HEK293 (cell line): ENCODE measurements at regions not wholly inside any gene's neighbourhood (a gene's known extent, or its start where the extent isn't known, plus 50 kb on each side); places are given as distances from the start of the nearest gene placed in this dataset.

Experiments
- BCL11A ChIP-seq: fragments of 450-650 bp; formaldehyde crosslinking; IDR thresholded peaks from 2 replicates; pipeline ENCODE4 v1.5.1; 2016; ENCODE audit warnings: low read depth, missing biosample characterization, missing genetic modification characterization
- CTCF ChIP-seq: fragments of 450-650 bp; formaldehyde crosslinking; IDR thresholded peaks from 2 replicates; pipeline ENCODE4 v1.5.1; 2016; ENCODE audit warnings: missing biosample characterization, missing genetic modification characterization
- FEZF1 ChIP-seq: fragments of 450-650 bp; formaldehyde crosslinking; IDR thresholded peaks from 2 replicates; pipeline ENCODE4 v1.5.1; 2016; ENCODE audit warnings: missing biosample characterization, missing genetic modification characterization
- KLF9 ChIP-seq: fragments of 450-650 bp; formaldehyde crosslinking; IDR thresholded peaks from 2 replicates; pipeline ENCODE4 v1.5.1; 2016; ENCODE audit warnings: missing biosample characterization, missing genetic modification characterization, low read depth
- MZF1 ChIP-seq: fragments of 450-650 bp; formaldehyde crosslinking; IDR thresholded peaks from 2 replicates; pipeline ENCODE4 v1.5.1; 2017; ENCODE audit warnings: missing biosample characterization, missing genetic modification characterization, borderline replicate concordance
- TCF7L2 ChIP-seq: IDR thresholded peaks from 2 replicates; pipeline ENCODE4 v1.6.1; 2011; ENCODE audit warnings: low read depth, mild to moderate bottlenecking, inconsistent platforms, low read length, moderate library complexity, borderline replicate concordance
- ZNF121 ChIP-seq: fragments of 450-650 bp; formaldehyde crosslinking; IDR thresholded peaks from 2 replicates; pipeline ENCODE4 v1.5.1; 2016; ENCODE audit warnings: missing biosample characterization, missing genetic modification characterization
- ZNF311 ChIP-seq: fragments of 450-650 bp; formaldehyde crosslinking; IDR thresholded peaks from 2 replicates; pipeline ENCODE4 v1.5.1; 2017; ENCODE audit warnings: missing biosample characterization, missing genetic modification characterization, borderline replicate concordance
- ZNF529 ChIP-seq: fragments of 450-650 bp; formaldehyde crosslinking; IDR thresholded peaks from 2 replicates; pipeline ENCODE4 v1.5.1; 2017; ENCODE audit warnings: missing genetic modification characterization, missing biosample characterization; ENCODE audit not compliant: insufficient replicate concordance
- ZNF560 ChIP-seq: fragments of 450-650 bp; formaldehyde crosslinking; IDR thresholded peaks from 2 replicates; pipeline ENCODE4 v1.5.1; 2017; ENCODE audit warnings: missing biosample characterization, missing genetic modification characterization, borderline replicate concordance
- ZNF596 ChIP-seq: fragments of 450-650 bp; IDR thresholded peaks from 2 replicates; pipeline ENCODE4 v1.5.0; 2018; ENCODE audit warnings: missing biosample characterization, mild to moderate bottlenecking, missing genetic modification characterization, moderate library complexity
- ZNF843 ChIP-seq: fragments of 450-650 bp; formaldehyde crosslinking; IDR thresholded peaks from 2 replicates; pipeline ENCODE4 v1.5.1; 2016; ENCODE audit warnings: missing biosample characterization, missing genetic modification characterization

GRCh38 chr3:152097770-152098169 is 171.0 kb upstream of the MBNL1 start:
- TF ChIP-seq ZNF311 (tag by site-specific recombination) (no peak), BCL11A (no peak), ZNF843 (no peak), CTCF (tag by site-specific recombination) (no peak), TCF7L2 (no peak), ZNF596 (tag by site-specific recombination) (no peak), KLF9 (tag by site-specific recombination) (no peak), ZNF529 (no peak), ZNF560 (tag by site-specific recombination) (no peak), MZF1 (tag by site-specific recombination) (no peak), FEZF1 (tag by site-specific recombination) (no peak), ZNF121 (tag by site-specific recombination) (no peak)
